ENCODE measurements at regions not wholly inside any gene's neighbourhood (a gene's known extent, or its start where the extent isn't known, plus 50 kb on each side); places are given as distances from the start of the nearest gene placed in this dataset.
"Not testable (repeated sequence)": the region's sequence is repeated elsewhere in the genome, so short reads cannot be mapped to it uniquely, and the experiment has no call there.

DNA sequence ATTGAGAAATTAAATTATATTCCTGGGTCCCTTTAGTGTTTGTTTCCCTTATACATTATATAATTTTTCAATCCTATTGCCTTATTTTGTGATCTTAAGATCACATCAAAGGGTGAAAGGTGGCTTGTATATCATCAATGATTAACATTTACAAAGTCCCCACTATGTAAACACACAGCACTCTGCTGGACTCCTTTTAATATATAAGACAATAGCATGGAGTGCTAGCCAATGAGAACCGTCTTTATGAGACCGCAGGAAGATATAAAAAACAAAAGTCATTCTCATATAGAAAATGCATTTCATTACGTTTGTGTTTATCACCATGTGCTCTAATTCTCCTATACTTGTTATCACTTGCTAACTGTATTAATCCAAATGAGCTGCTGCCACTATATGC is 108.5 kb downstream of the HOXA1 start:
- Histone ChIP-seq H3K9ac (ENCODE audit: low read length) (no peak overlapping the region), H3K4me1 (ENCODE audit: low read length) (no peaks in the 10 kb centered on the region), H3K79me2 (ENCODE audit: low read length) (no peaks in the 10 kb centered on the region), H3K4me2 (ENCODE audit: low read depth, low read length) (no peak overlapping the region), H3K36me3 (replicated peaks; ENCODE audit: insufficient read depth, low read length) (no peaks in the 10 kb centered on the region), H2AFZ (ENCODE audit: low read length) (no peak overlapping the region), H3K4me3 (ENCODE audit: low read length) (no peak overlapping the region), H3K9me2 (replicated peaks; ENCODE audit: insufficient read depth, low read length) (no peaks in the 10 kb centered on the region), H4K20me1 (ENCODE audit: insufficient read depth, low read length) (no peaks in the 10 kb centered on the region), H3K27ac (ENCODE audit: low read length) (no peak overlapping the region), H3F3A (ENCODE audit: insufficient read depth, low read length) (no peaks in the 10 kb centered on the region), H3K27me3 (replicated peaks; ENCODE audit: insufficient read depth, low read length) (no peaks in the 10 kb centered on the region), H3K9me3 (replicated peaks; ENCODE audit: insufficient read depth, low read length) (no peaks in the 10 kb centered on the region)
- TF ChIP-seq EZH2 (optimal IDR thresholded peaks at IDR 0.05; ENCODE audit: low read depth, low read length) (no peak), EZH2phosphoT487 (IDR thresholded peaks at IDR 0.05; ENCODE audit: low read length) (no peak)
- TF ChIP-seq, protein P1, sequence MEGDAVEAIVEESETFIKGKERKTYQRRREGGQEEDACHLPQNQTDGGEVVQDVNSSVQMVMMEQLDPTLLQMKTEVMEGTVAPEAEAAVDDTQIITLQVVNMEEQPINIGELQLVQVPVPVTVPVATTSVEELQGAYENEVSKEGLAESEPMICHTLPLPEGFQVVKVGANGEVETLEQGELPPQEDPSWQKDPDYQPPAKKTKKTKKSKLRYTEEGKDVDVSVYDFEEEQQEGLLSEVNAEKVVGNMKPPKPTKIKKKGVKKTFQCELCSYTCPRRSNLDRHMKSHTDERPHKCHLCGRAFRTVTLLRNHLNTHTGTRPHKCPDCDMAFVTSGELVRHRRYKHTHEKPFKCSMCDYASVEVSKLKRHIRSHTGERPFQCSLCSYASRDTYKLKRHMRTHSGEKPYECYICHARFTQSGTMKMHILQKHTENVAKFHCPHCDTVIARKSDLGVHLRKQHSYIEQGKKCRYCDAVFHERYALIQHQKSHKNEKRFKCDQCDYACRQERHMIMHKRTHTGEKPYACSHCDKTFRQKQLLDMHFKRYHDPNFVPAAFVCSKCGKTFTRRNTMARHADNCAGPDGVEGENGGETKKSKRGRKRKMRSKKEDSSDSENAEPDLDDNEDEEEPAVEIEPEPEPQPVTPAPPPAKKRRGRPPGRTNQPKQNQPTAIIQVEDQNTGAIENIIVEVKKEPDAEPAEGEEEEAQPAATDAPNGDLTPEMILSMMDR (IDR thresholded peaks at IDR 0.05; ENCODE audit: low read length) = no peak
- DNase-seq = no peak

DNA sequence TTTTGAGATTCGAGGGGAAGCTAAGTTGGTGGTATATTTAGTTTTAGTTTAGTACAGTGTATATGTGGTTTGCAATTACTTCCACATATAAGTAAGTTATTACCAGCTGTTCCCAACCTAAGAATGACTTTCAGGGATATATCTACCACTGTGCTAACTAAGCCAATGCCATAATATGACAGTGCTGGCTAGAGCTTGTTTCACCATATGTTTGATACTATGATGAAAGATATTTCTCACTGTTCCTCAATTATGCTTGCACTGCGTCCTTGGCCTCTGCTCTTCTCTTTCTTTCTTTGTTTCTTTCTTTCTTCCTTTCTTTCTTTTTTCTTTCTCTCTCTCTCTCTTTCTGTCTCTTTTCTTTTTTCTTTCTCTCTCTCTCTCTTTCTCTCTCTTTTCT is 113.8 kb upstream of the SKAP2 start:
- no peak for DNase-seq

DNA sequence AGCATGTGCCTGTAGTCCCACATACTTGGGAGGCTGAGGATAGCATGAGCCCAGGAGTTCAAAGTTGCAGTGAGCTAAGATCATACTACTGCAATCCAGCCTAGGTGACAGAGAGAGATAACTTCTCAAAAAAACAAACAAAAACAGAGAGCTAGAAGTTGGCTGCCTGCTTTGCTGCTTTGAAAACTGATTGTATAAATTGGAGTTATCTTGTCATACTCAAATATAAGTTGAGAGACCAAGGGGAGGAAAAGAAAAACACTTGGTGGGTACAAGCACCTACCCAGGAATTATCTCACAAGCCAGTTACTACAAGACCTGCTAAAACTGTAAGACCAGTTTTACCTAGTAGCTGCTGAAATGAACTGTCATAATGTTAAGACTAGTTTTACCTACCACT is 112.5 kb upstream of the SKAP2 start:
- H3K4me3 ChIP-seq (ENCODE audit: low read length) = no peak overlapping the region
- no peaks in the 10 kb centered on the region for H3K9me3 ChIP-seq (replicated peaks; ENCODE audit: insufficient read depth, low read length)
- H3K79me2 ChIP-seq (ENCODE audit: low read length) = no peaks in the 10 kb centered on the region
- H3K9me2 ChIP-seq (replicated peaks; ENCODE audit: insufficient read depth, low read length) = no peaks in the 10 kb centered on the region
- no peaks in the 10 kb centered on the region for H3K36me3 ChIP-seq (replicated peaks; ENCODE audit: insufficient read depth, low read length)
- H3K4me2 ChIP-seq (ENCODE audit: low read depth, low read length) = no peak overlapping the region
- no peak overlapping the region for H3K9ac ChIP-seq (ENCODE audit: low read length)
- no peaks in the 10 kb centered on the region for H4K20me1 ChIP-seq (ENCODE audit: insufficient read depth, low read length)
- TF ChIP-seq, protein P1 (IDR thresholded peaks at IDR 0.05; ENCODE audit: low read length) = no peak
- no peaks in the 10 kb centered on the region for H3K27me3 ChIP-seq (replicated peaks; ENCODE audit: insufficient read depth, low read length)
- H3K27ac ChIP-seq (ENCODE audit: low read length) = no peak overlapping the region
- no peaks in the 10 kb centered on the region for H3F3A ChIP-seq (ENCODE audit: insufficient read depth, low read length)
- no peak overlapping the region for H2AFZ ChIP-seq (ENCODE audit: low read length)
- no peak for DNase-seq
- no peaks in the 10 kb centered on the region for H3K4me1 ChIP-seq (ENCODE audit: low read length)

More for the DNA sequence above, 113.8 kb upstream of the SKAP2 start:
- Histone ChIP-seq H3F3A (ENCODE audit: insufficient read depth, low read length) (no peaks in the 10 kb centered on the region), H2AFZ (ENCODE audit: low read length) (no peak overlapping the region), H3K9me3 (replicated peaks; ENCODE audit: insufficient read depth, low read length) (no peaks in the 10 kb centered on the region), H3K4me2 (ENCODE audit: low read depth, low read length) (no peak overlapping the region), H3K9ac (ENCODE audit: low read length) (no peak overlapping the region), H3K4me1 (ENCODE audit: low read length) (no peaks in the 10 kb centered on the region), H3K27ac (ENCODE audit: low read length) (no peak overlapping the region), H3K27me3 (replicated peaks; ENCODE audit: insufficient read depth, low read length) (no peaks in the 10 kb centered on the region), H3K9me2 (replicated peaks; ENCODE audit: insufficient read depth, low read length) (no peaks in the 10 kb centered on the region), H3K79me2 (ENCODE audit: low read length) (no peaks in the 10 kb centered on the region), H3K4me3 (ENCODE audit: low read length) (no peak overlapping the region), H4K20me1 (ENCODE audit: insufficient read depth, low read length) (no peaks in the 10 kb centered on the region), H3K36me3 (replicated peaks; ENCODE audit: insufficient read depth, low read length) (no peaks in the 10 kb centered on the region)
- TF ChIP-seq EZH2phosphoT487 (IDR thresholded peaks at IDR 0.05; ENCODE audit: low read length) (no peak), EZH2 (optimal IDR thresholded peaks at IDR 0.05; ENCODE audit: low read depth, low read length) (no peak)

DNA sequence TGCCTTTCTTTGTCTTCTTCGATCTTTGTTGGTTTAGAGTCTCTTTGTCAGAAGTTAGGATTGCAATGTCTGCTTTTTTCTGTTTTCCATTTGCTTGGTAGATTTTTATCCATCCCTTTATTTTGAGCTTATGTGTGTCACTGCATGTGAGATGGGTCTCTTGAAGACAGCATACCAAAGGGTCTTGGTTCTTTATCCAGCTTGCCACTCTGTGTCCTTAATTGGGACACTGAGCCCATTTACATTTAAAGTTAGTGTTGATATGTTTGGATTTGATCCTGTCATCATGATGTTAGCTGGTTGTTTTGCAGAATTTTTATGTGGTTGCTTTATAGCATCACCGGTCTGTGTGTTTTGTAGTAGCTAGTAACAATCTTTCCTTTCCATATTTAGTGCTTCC is 107.5 kb upstream of the SKAP2 start:
- not testable (repeated sequence) for H3K9me2 ChIP-seq (replicated peaks; ENCODE audit: insufficient read depth, low read length); H3F3A ChIP-seq (ENCODE audit: insufficient read depth, low read length); H3K4me3 ChIP-seq (ENCODE audit: low read length); H2AFZ ChIP-seq (ENCODE audit: low read length); H3K4me1 ChIP-seq (ENCODE audit: low read length); H3K27ac ChIP-seq (ENCODE audit: low read length); H3K36me3 ChIP-seq (replicated peaks; ENCODE audit: insufficient read depth, low read length); H3K9me3 ChIP-seq (replicated peaks; ENCODE audit: insufficient read depth, low read length); DNase-seq; H3K4me2 ChIP-seq (ENCODE audit: low read depth, low read length); H3K9ac ChIP-seq (ENCODE audit: low read length); H4K20me1 ChIP-seq (ENCODE audit: insufficient read depth, low read length); H3K79me2 ChIP-seq (ENCODE audit: low read length); H3K27me3 ChIP-seq (replicated peaks; ENCODE audit: insufficient read depth, low read length)
